HepG2 (cell line): ENCODE measurements at regions not wholly inside any gene's neighbourhood (a gene's known extent, or its start where the extent isn't known, plus 50 kb on each side); places are given as distances from the start of the nearest gene placed in this dataset.

Source experiments
- ATAC-seq: fragments of 200-7000 bp; cut with Tn5 transposase; 3 replicates; pipeline ENCODE4 v1.9.1; 2020; ENCODE audit warnings: mild to moderate bottlenecking, moderate library complexity
- BruUV-seq: library from RNA; stranded (reverse); fragments of 400-500 nt; replicated peaks from 2 replicates; lab custom pipeline; 2021; lab: Mats Ljungman, UMichigan
- CTCF ChIA-PET: fragments of 300-600 bp; formaldehyde crosslinking; extraction: SDS; loops from one replicate; lab custom pipeline; 2021; ENCODE audit warnings: low total read pairs, inconsistent platforms, low intra/inter-chr PET ratio; lab: Yijun Ruan, JAX
- POLR2A ChIA-PET: fragments of 350-600 bp; sonication (Branson Sonifier 250); formaldehyde crosslinking; loops from one replicate; lab custom pipeline; 2020; ENCODE audit warnings: antibody characterized with exemption, inconsistent platforms; lab: Yijun Ruan, JAX
- DNase-seq: peaks from one replicate; pipeline ENCODE4 v3.0.0-alpha.2; 2015; ENCODE audit warnings: low spot score
- FAIRE-seq: peaks from 3 replicates; lab custom pipeline; 2011; peaks lifted over from hg19 to GRCh38; lab: Jason Lieb, UNC
- H2AFZ ChIP-seq: one replicate; pipeline ENCODE4 v1.6.1; 2011; ENCODE audit warnings: low read length, inconsistent platforms
- H3K27ac ChIP-seq: fragments of 300-600 bp; 3 replicates; pipeline ENCODE4 v1.8.0; 2011; ENCODE audit warnings: mixed run types, mild to moderate bottlenecking, mixed read lengths, low read length, inconsistent platforms; ENCODE audit not compliant: insufficient read depth; ENCODE audit errors: extremely low read length
- H3K27me3 ChIP-seq, 2 experiments: fragments of 200-600 bp in 1 of 2; 2 replicates in 1 of 2; 3 replicates in 1 of 2; pipeline versions ENCODE4 v1.6.0 to v1.8.0; 2011; ENCODE audit warnings: low read length in 2 of 2, mild to moderate bottlenecking in 2 of 2, moderate library complexity in 2 of 2, inconsistent platforms in 1 of 2; ENCODE audit not compliant: insufficient read depth in 2 of 2, control insufficient read depth in 1 of 2
- H3K36me3 ChIP-seq, 2 experiments: fragments of 200-600 bp in 1 of 2; replicated peaks in 1 of 2; 2 replicates in 1 of 2; 3 replicates in 1 of 2; pipeline versions ENCODE4 v1.5.1 to v1.8.0; 2011; ENCODE audit warnings: low read length in 2 of 2, inconsistent platforms in 1 of 2; ENCODE audit not compliant: insufficient read depth in 2 of 2, control insufficient read depth in 1 of 2
- H3K4me1 ChIP-seq: 2 replicates; pipeline ENCODE4 v1.5.1; 2012; ENCODE audit warnings: low read length, inconsistent platforms; ENCODE audit not compliant: insufficient read depth
- H3K4me2 ChIP-seq: 2 replicates; pipeline ENCODE4 v1.6.0; 2011; ENCODE audit warnings: low read depth, low read length, inconsistent platforms
- H3K4me3 ChIP-seq, 3 experiments: fragments of 200-600 bp in 1 of 3; sonication (generic), shearing (Covaris generic) in 1 of 3; replicated peaks in 1 of 3; 2 replicates each; pipeline ENCODE4 v1.5.1; 2011 to 2016; ENCODE audit warnings: low read length in 3 of 3, inconsistent platforms in 2 of 3, low read depth in 2 of 3, mild to moderate bottlenecking in 2 of 3, control low read depth in 1 of 3, mixed read lengths in 1 of 3; ENCODE audit not compliant: insufficient read depth in 1 of 3
- H3K79me2 ChIP-seq: one replicate; pipeline ENCODE4 v1.6.1; 2011; ENCODE audit warnings: low read length, inconsistent platforms; ENCODE audit not compliant: insufficient read depth
- H3K9ac ChIP-seq: 2 replicates; pipeline ENCODE4 v1.6.0; 2011; ENCODE audit warnings: mild to moderate bottlenecking, low read depth, low read length, inconsistent platforms; ENCODE audit not compliant: insufficient read depth
- H3K9me3 ChIP-seq: 2 replicates; pipeline ENCODE4 v1.5.1; 2012; ENCODE audit warnings: mild to moderate bottlenecking, low read length
- H4K20me1 ChIP-seq: 2 replicates; pipeline ENCODE4 v1.6.0; 2011; ENCODE audit warnings: inconsistent platforms, mild to moderate bottlenecking, low read length, moderate library complexity; ENCODE audit not compliant: insufficient read depth
- ARNT2 ChIP-seq: sonication (generic); formaldehyde crosslinking; IDR thresholded peaks from 2 replicates; pipeline ENCODE4 v1.8.0; 2022; ENCODE audit warnings: mild to moderate bottlenecking, low read depth, missing genetic modification reagents, moderate library complexity
- ATF7-NPFF ChIP-seq: sonication (generic); formaldehyde crosslinking; IDR thresholded peaks from 2 replicates; pipeline ENCODE4 v1.8.1; 2023; ENCODE audit warnings: mild to moderate bottlenecking, low read depth, missing genetic modification reagents, moderate library complexity
- GTF2F1 ChIP-seq: fragments of 150-350 bp; IDR thresholded peaks from 2 replicates; pipeline ENCODE4 v1.6.1; 2014; ENCODE audit warnings: low read length
- HDAC1 ChIP-seq: sonication (generic); formaldehyde crosslinking; IDR thresholded peaks from 2 replicates; pipeline ENCODE4 v1.5.1; 2020; ENCODE audit warnings: mild to moderate bottlenecking, missing genetic modification reagents
- HIC2 ChIP-seq: sonication (generic); formaldehyde crosslinking; IDR thresholded peaks from 2 replicates; pipeline ENCODE4 v1.9.0; 2022; ENCODE audit warnings: low read depth, missing genetic modification reagents
- HNRNPLL ChIP-seq: fragments of 200-400 bp; formaldehyde crosslinking; IDR thresholded peaks from 2 replicates; pipeline ENCODE4 v1.6.1; 2017; ENCODE audit warnings: mild to moderate bottlenecking, low read depth, low read length; ENCODE audit not compliant: poor library complexity, severe bottlenecking
- NR0B2 ChIP-seq: sonication (generic); formaldehyde crosslinking; IDR thresholded peaks from 2 replicates; pipeline ENCODE4 v1.4.0; 2020; ENCODE audit warnings: mild to moderate bottlenecking, missing genetic modification reagents
- REST ChIP-seq, 2 experiments: IDR thresholded peaks; 2 replicates each; pipeline ENCODE4 v1.6.1; 2011 to 2012; ENCODE audit warnings: low read length in 2 of 2, borderline replicate concordance in 1 of 2, low read depth in 1 of 2, mild to moderate bottlenecking in 1 of 2, moderate library complexity in 1 of 2
- RFX1 ChIP-seq: fragments of 450-650 bp; IDR thresholded peaks from 2 replicates; pipeline ENCODE4 v1.6.1; 2017
- WGBS: methylation state at CpG from one replicate; pipeline ENCODE4 v1.1.6; 2017; ENCODE audit warnings: low lambda C conversion rate; 5-methylcytosine and 5-hydroxymethylcytosine counted together
- in situ Hi-C: cut with HindIII; loops from 2 replicates; pipeline ENCODE4 v1.10.0; 2017; ENCODE audit warnings: low pct_unique_long_range_greater_than_20kb; ENCODE audit not compliant: extremely low pct_ligation_motif_present
- intact Hi-C: fragments of 100-400 bp; cut with micrococcal nuclease; formaldehyde crosslinking; loops from one replicate; pipeline ENCODE4 v1.10.0; 2022; ENCODE audit not compliant: unreplicated experiment

GRCh38 chr2:123073956-123074355, 951.1 kb upstream of the CNTNAP5 start:
- DNase-seq (no peak), FAIRE-seq (no peak), ATAC-seq (no peak)
- Histone ChIP-seq H3K36me3 (no peaks in the 10 kb centered on the region), H3K27ac (no peak overlapping the region), H4K20me1 (no peaks in the 10 kb centered on the region), H3K4me1 (no peaks in the 10 kb centered on the region), H2AFZ (no peak overlapping the region), H3K27me3 (no peaks in the 10 kb centered on the region), H3K4me2 (no peak overlapping the region), H3K79me2 (no peaks in the 10 kb centered on the region), H3K9me3 (peaks cover 62% of the 10 kb centered on the region), H3K4me3 (no peak overlapping the region), H3K9ac (no peak overlapping the region)
- ChIA-PET CTCF (no interaction called here), POLR2A (no interaction called here)
- intact Hi-C loops = no loop called here
- in situ Hi-C loops = no loop called here
- no TSS peak for BruUV-seq
- TF ChIP-seq NR0B2 (CRISPR knock-in tag) (no peak), HNRNPLL (no peak)

- no peaks in the 10 kb centered on the region for H3K4me1 ChIP-seq
- H3K9ac ChIP-seq = no peak overlapping the region
- no peaks in the 10 kb centered on the region for H3K79me2 ChIP-seq
- no peaks in the 10 kb centered on the region for H3K27me3 ChIP-seq
- in situ Hi-C loops = no loop called here
- FAIRE-seq (no peak), ATAC-seq (no peak)
- no peak overlapping the region for H3K27ac ChIP-seq
- no peak for TF ChIP-seq ATF7-NPFF (CRISPR knock-in tag)
- TF ChIP-seq ARNT2 (CRISPR knock-in tag) = no peak
- TF ChIP-seq REST (IDR thresholded peaks at IDR 0.05; ENCODE audit: borderline replicate concordance in 1 of 2, low read depth in 1 of 2, low read length in 2 of 2) = no peak
- TF ChIP-seq GTF2F1 = no peak
- TF ChIP-seq HDAC1 = no peak
- TF ChIP-seq RFX1 = no peak
- no peak for TF ChIP-seq HIC2 (CRISPR knock-in tag)
- TF ChIP-seq, all 625 proteins: peak for 0
- Histone ChIP-seq H3K4me2 (no peak overlapping the region), H3K9me3 (peaks cover 65% of the 10 kb centered on the region), H3K36me3 (no peaks in the 10 kb centered on the region), H4K20me1 (no peaks in the 10 kb centered on the region), H2AFZ (no peak overlapping the region), H3K4me3 (no peak overlapping the region)
- no peak for DNase-seq
- ChIA-PET CTCF (no interaction called here), POLR2A (no interaction called here)
- BruUV-seq = no TSS peak
- intact Hi-C loops = no loop called here
- WGBS = 4% methylated on average over 2 of the region's 2 CpGs
Observed at GRCh38 chr2:123077101-123077500, 948.0 kb upstream of the CNTNAP5 start.
